A172 (cell line): ENCODE measurements at regions not wholly inside any gene's neighbourhood (a gene's known extent, or its start where the extent isn't known, plus 50 kb on each side); places are given as distances from the start of the nearest gene placed in this dataset.
"Not testable (repeated sequence)": the region's sequence is repeated elsewhere in the genome, so short reads cannot be mapped to it uniquely, and the experiment has no call there.

Experiments
- DNase-seq: peaks from one replicate; pipeline ENCODE4 v3.0.0-alpha.2; 2015; ENCODE audit warnings: low spot score

- no peak for DNase-seq
Observed at GRCh38 chr11:71098776-71099175, 153.6 kb downstream of the SHANK2 start.

GRCh38 chr11:71097506-71098240 lies 154.7 kb downstream of the SHANK2 start:
- DNase-seq = no peak

GRCh38 chr11:71096751-71097388 lies 155.5 kb downstream of the SHANK2 start:
- peak; percentile 61 for DNase-seq

GRCh38 chr11:71095294-71095850 lies 157.0 kb downstream of the SHANK2 start:
- DNase-seq = no peak

DNA sequence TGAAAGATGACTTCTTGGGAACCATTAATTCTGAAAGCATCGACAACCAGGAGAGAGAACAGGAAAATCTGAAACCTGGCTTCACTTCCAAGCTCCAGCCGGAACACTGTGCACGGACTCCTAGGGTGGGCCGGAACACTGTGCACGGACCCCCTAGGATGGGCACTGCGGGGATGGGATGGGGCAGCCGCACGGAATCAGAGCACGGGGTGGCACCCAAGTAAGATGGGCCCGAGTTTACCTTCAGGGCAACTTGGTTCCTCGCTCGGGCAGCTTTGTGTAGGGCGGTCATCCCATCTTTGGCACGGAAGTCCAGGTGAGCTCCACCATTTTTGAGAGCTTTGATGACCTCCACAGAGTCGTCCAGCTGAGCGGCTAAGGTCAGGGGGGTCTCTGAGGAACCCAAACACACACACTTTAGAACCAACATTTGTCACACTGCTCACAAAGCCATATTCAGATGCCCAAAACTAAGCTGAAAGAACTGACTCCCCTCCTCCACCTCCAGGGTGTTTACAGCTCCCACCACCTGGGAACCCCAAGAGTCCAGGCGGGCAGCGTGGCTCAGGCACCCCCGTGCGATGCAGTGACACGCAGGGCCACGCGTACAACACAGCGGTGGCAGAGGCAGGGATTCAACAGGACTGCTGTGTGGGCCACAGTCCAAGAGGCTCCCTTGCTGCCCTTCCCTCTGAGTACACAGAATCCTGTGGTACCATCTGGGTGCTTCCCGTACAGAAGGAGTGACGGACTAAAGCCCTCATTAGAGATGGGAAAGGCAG lies 157.9 kb downstream of the SHANK2 start:
- DNase-seq = no peak

DNA sequence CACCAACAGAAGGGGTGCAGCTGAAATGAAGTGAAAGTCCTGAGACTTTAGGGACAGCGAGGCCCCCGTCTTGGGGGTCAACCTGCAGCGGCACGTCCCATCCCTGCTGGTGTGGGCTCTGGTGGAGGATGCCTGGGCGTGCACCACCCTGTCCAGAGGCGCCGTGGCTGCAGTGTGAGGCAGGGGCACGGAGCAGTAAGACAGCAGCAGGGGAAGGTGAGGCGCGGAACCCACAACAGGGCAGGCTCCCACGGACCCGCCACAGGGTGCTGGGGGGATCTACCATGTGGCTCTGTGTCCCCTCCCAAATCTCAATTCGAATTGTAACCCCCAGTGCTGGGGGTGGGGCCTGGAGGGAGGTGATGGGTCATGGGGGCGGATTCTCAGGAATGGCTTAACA lies 158.6 kb downstream of the SHANK2 start:
- no peak for DNase-seq

DNA sequence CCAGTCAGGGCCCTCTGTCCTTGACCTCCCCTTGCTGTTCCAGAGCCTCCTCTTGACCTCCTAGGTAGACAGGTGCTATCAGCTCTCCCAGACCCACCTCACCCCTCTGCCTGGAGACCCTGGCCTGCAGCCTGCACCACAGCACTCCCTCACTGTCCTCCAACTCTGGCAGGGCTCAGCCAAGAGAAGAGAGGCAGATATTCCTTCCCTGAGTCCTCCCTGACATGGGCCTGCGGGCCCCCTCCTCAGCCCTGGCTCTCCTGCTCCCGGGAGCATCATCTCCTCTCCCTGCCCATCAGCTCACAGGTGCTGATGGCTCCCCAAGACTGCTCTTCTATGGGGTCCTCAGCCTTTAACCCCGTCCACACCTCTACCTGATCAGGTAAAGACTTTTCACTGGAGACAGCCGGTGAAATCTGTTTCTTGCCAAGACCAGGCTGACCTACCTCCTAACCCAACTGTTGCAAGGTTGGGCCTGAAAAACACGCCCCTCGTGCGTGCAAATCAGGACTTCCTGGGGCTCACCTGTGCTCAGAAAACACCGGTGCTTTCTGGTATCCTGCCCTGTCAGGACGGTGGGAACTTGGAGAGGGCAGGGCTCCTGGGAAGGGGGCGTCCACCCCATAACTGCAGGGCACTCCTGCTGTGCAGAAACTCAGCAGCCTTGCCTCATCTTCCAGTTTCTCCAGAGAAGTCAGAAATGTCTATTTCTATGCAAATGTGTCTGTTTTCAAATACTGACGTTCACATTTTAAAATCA lies 160.7 kb downstream of the SHANK2 start:
- DNase-seq = no peak

- no peak for DNase-seq
Observed at GRCh38 chr11:71089571-71089970, 162.8 kb downstream of the SHANK2 start.

- not testable (repeated sequence) for DNase-seq
Observed at GRCh38 chr11:71088314-71089215, 163.8 kb downstream of the SHANK2 start.

GRCh38 chr11:71086687-71087258 lies 165.6 kb downstream of the SHANK2 start:
- DNase-seq = peak; percentile 45

GRCh38 chr11:71084306-71085012 lies 167.9 kb downstream of the SHANK2 start:
- no peak for DNase-seq

- no peak for DNase-seq
Observed at GRCh38 chr11:71083105-71083504, 169.3 kb downstream of the SHANK2 start.

GRCh38 chr11:71082454-71082853 lies 169.9 kb downstream of the SHANK2 start:
- DNase-seq = no peak

DNA sequence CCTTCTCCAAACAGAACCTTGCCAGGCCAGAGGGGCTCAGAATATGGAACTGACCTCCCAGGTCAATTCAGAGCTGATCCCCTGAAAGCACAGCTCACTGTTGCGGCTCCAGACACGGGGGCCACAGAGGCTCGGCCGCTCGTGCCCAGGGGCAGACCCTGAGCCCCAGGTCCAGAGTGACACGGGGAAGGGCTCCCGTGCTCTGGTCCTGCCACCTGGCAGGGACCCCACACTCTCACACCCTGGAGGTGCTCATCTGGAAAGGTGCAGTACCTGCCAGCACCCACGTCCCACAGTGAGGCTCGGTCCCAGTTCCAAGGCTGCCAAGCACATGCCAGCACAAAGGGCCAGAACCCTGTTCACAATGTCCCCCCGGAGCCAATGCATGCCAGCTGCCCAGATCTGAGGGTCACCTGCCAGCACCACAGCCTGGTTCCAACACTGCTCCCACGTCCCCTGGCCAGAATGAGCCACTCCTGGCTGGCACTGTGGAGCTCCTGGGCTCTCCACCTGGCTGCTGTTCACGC lies 170.6 kb downstream of the SHANK2 start:
- DNase-seq = no peak

DNA sequence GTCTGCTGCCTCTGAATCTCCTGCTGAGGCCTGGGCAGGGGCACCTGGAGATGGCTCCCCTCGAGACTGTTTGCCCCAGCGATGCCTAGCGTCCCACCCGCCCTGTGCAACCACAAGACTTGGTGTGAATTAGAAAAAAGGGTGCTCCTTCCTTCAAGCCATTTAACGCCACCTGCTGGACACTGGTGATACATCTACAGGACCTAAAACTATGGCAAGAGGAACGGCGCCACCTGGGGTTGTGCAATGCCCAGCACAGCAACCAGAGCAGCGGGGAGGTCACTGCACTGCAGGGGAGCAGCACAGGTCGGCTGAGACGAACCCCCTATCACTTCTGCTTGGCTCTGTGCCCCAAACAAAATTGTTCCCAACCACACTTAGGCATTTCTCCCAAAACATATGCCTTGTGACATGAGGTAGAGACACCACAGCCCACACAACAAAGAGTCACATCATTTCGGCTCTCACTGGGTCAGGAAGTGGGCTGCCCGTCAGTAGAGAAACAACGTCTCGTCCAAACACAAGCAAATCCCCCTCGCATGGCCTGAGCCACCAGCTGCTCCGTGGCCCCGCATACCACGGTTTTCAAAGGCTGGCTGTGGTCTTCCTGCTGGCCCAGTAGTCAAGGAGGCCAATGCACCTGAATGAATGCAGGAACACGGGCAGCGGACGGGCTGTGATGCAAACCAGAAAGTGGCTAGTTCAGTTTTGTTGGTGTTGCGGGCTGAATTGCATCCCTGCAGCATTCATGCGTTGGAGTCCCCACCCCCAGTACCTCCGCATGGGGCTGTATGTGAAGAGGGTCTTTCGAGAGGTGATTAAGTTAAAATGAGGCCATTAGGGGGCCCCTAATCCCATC lies 171.9 kb downstream of the SHANK2 start:
- peak; percentile 66 for DNase-seq

- no peak for DNase-seq
Observed at GRCh38 chr11:71079795-71080194, 172.6 kb downstream of the SHANK2 start.

- no peak for DNase-seq
Observed at GRCh38 chr11:71078482-71078881, 173.9 kb downstream of the SHANK2 start.

- no peak for DNase-seq
Observed at GRCh38 chr11:71076525-71077304, 175.7 kb downstream of the SHANK2 start.
